Panc1 (cell line): ENCODE measurements at regions not wholly inside any gene's neighbourhood (a gene's known extent, or its start where the extent isn't known, plus 50 kb on each side); places are given as distances from the start of the nearest gene placed in this dataset.

ENCODE experiments used
- CTCF ChIP-seq: fragments of 450-650 bp; IDR thresholded peaks from 2 replicates; pipeline ENCODE4 v1.5.1; 2017; ENCODE audit warnings: mild to moderate bottlenecking
- POLR2AphosphoS5 ChIP-seq: IDR thresholded peaks from 2 replicates; pipeline ENCODE4 v1.6.1; 2012; ENCODE audit warnings: mild to moderate bottlenecking, low read depth, low read length, moderate library complexity
- REST ChIP-seq, 2 experiments: IDR thresholded peaks; 2 replicates each; pipeline ENCODE4 v1.6.1; 2011 to 2012; ENCODE audit warnings: low read depth in 2 of 2, control low read depth in 1 of 2, low read length in 1 of 2, mild to moderate bottlenecking in 1 of 2, moderate library complexity in 1 of 2; ENCODE audit not compliant: insufficient read depth in 1 of 2
- SIN3A ChIP-seq: IDR thresholded peaks from 2 replicates; pipeline ENCODE4 v1.6.1; 2012; ENCODE audit warnings: low read depth, mild to moderate bottlenecking, low read length, moderate library complexity, borderline replicate concordance; ENCODE audit not compliant: insufficient read depth
- TCF7L2 ChIP-seq: IDR thresholded peaks from 2 replicates; pipeline ENCODE4 v1.6.1; 2011; ENCODE audit warnings: mild to moderate bottlenecking, low read depth, low read length, inconsistent platforms

- TF ChIP-seq REST (IDR thresholded peaks at IDR 0.05; ENCODE audit: insufficient read depth in 1 of 2, low read depth in 2 of 2, low read length in 1 of 2) (no peak), CTCF (no peak), POLR2AphosphoS5 (no peak), SIN3A (no peak), TCF7L2 (no peak)
Observed at GRCh38 chr3:117454908-117455307, 745.3 kb downstream of the TUSC7 start.
